Ovary (tissue), 3 donors: ENCODE measurements at regions not wholly inside any gene's neighbourhood (a gene's known extent, or its start where the extent isn't known, plus 50 kb on each side); places are given as distances from the start of the nearest gene placed in this dataset.

ENCODE experiments used
- POLR2A ChIP-seq: fragments of 450-650 bp; IDR thresholded peaks from one replicate; pipeline ENCODE4 v1.6.1; 2017; ENCODE audit warnings: antibody characterized with exemption, mild to moderate bottlenecking, moderate library complexity
- TF ChIP-seq, protein P1 (sequence below), 3 donors: fragments of 450-650 bp in 2 of 3; fragments of 200-600 bp in 1 of 3; IDR thresholded peaks; one replicate each; pipeline versions ENCODE4 v1.5.1 to v1.8.0; 2016 to 2022; ENCODE audit warnings: antibody characterized with exemption in 3 of 3, mild to moderate bottlenecking in 1 of 3
- donor health status: DM: no; HTN: no; CAD: no.

DNA sequence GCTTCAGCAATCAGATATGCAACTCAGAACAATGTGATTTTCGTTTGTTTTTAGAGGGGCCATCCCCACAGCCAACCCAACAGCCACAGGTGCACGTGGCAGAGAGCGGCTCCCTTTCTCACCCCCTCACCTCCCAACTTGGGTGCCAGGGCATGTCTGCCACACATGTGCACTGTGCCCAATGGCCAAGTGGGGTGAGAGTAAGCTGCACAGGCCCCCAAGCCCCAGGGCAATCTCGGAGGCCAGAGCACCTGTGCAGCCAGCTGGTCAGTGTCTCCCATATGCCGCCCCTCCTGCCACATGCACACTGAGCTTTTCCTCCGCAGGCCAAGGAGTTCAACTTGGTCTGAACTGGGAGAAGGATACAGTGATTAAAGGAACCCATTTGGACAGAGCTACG is 1130.2 kb downstream of the DSC3 start:
- TF ChIP-seq, protein P1, sequence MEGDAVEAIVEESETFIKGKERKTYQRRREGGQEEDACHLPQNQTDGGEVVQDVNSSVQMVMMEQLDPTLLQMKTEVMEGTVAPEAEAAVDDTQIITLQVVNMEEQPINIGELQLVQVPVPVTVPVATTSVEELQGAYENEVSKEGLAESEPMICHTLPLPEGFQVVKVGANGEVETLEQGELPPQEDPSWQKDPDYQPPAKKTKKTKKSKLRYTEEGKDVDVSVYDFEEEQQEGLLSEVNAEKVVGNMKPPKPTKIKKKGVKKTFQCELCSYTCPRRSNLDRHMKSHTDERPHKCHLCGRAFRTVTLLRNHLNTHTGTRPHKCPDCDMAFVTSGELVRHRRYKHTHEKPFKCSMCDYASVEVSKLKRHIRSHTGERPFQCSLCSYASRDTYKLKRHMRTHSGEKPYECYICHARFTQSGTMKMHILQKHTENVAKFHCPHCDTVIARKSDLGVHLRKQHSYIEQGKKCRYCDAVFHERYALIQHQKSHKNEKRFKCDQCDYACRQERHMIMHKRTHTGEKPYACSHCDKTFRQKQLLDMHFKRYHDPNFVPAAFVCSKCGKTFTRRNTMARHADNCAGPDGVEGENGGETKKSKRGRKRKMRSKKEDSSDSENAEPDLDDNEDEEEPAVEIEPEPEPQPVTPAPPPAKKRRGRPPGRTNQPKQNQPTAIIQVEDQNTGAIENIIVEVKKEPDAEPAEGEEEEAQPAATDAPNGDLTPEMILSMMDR (IDR thresholded peaks at IDR 0.05) = no peak
- no peak for TF ChIP-seq POLR2A
